Neural progenitor cell (in vitro differentiated cells): ENCODE measurements at regions not wholly inside any gene's neighbourhood (a gene's known extent, or its start where the extent isn't known, plus 50 kb on each side); places are given as distances from the start of the nearest gene placed in this dataset.

ENCODE experiments used
- EZH2 ChIP-seq: fragments of 200-600 bp; sonication (generic); IDR thresholded peaks from 2 replicates; pipeline ENCODE4 v1.6.1; 2017; ENCODE audit warnings: antibody characterized with exemption, mild to moderate bottlenecking, moderate library complexity
- EZH2phosphoT487 ChIP-seq: fragments of 200-600 bp; sonication (generic); IDR thresholded peaks from 2 replicates; pipeline ENCODE4 v1.6.1; 2017; ENCODE audit warnings: antibody characterized with exemption
- TF ChIP-seq, protein P1 (sequence below): fragments of 200-600 bp; sonication (generic); IDR thresholded peaks from 2 replicates; pipeline ENCODE4 v1.5.1; 2017; ENCODE audit warnings: antibody characterized with exemption, mild to moderate bottlenecking

DNA sequence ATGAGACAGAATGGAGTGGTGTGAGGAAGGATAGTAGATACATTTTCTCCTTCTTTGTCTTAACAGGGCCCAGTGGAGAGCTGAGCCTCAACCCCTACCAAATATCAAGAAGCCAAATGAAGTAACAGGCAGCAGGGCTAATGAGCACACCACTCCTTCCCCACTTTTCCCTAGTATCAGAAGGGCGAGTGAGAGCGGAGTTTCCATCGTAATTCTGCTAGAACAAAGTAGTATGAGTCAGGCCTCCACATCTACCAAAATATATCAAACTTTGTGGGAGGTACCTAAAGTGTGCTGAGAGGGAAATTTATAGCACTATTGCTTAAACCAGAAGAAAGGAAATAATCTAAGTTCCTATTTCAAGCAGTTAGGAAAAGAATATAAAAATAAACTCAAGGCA, 769.0 kb upstream of the RGMB start:
- TF ChIP-seq, protein P1, sequence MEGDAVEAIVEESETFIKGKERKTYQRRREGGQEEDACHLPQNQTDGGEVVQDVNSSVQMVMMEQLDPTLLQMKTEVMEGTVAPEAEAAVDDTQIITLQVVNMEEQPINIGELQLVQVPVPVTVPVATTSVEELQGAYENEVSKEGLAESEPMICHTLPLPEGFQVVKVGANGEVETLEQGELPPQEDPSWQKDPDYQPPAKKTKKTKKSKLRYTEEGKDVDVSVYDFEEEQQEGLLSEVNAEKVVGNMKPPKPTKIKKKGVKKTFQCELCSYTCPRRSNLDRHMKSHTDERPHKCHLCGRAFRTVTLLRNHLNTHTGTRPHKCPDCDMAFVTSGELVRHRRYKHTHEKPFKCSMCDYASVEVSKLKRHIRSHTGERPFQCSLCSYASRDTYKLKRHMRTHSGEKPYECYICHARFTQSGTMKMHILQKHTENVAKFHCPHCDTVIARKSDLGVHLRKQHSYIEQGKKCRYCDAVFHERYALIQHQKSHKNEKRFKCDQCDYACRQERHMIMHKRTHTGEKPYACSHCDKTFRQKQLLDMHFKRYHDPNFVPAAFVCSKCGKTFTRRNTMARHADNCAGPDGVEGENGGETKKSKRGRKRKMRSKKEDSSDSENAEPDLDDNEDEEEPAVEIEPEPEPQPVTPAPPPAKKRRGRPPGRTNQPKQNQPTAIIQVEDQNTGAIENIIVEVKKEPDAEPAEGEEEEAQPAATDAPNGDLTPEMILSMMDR: no peak
- TF ChIP-seq EZH2: no peak
- no peak for TF ChIP-seq EZH2phosphoT487
